Chondrocyte (in vitro differentiated cells): ENCODE measurements at regions not wholly inside any gene's neighbourhood (a gene's known extent, or its start where the extent isn't known, plus 50 kb on each side); places are given as distances from the start of the nearest gene placed in this dataset.

ENCODE experiments used
- DNase-seq: peaks from one replicate; pipeline ENCODE4 v3.0.0; 2021; ENCODE audit warnings: mixed read lengths, low spot score
- H3K27ac Mint-ChIP-seq: one replicate; pipeline ENCODE4 v1.8.0; 2021; ENCODE audit warnings: mild to moderate bottlenecking, moderate library complexity, mixed read lengths; ENCODE audit not compliant: unreplicated experiment
- H3K27me3 Mint-ChIP-seq: 2 replicates; pipeline ENCODE4 v1.8.0; 2021; ENCODE audit warnings: low read depth, mixed read lengths
- H3K36me3 Mint-ChIP-seq: 2 replicates; pipeline ENCODE4 v1.8.0; 2021; ENCODE audit warnings: low read depth, mixed read lengths
- H3K4me1 Mint-ChIP-seq: 2 replicates; pipeline ENCODE4 v1.8.0; 2021; ENCODE audit warnings: low read depth, mild to moderate bottlenecking, mixed read lengths
- H3K4me3 Mint-ChIP-seq: one replicate; pipeline ENCODE4 v1.8.0; 2021; ENCODE audit warnings: mild to moderate bottlenecking, moderate library complexity, mixed read lengths; ENCODE audit not compliant: unreplicated experiment
- H3K9me3 Mint-ChIP-seq: 2 replicates; pipeline ENCODE4 v1.8.0; 2021; ENCODE audit warnings: low read depth, mixed read lengths
- CTCF ChIP-seq: fragments of 200-600 bp; sonication (generic); IDR thresholded peaks from 2 replicates; pipeline ENCODE4 v1.5.0; 2021; ENCODE audit warnings: antibody characterized with exemption, mild to moderate bottlenecking, moderate library complexity

DNA sequence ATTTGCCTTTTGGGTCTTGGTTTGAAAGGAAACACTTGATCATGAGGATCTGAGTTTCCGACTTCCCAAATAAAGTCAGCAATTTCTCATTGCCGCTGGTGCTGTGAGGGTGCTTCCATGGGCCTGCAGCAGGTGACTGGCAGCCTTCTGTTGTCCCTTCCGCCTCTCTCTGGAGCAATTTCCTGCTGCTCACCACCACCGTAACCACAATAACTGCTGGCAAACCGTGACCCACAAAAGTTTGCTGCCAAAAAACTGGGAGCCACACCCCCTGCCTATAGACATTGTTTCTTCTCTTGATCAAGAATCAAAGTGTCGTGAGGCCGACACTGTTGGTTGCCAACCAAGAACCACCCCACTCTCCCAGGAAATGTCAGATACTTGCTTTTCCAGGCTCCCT, 164.0 kb downstream of the NR2F2 start:
- Mint-ChIP-seq H3K4me3 (no peak overlapping the region), H3K27ac (no peak overlapping the region), H3K36me3 (no peaks in the 10 kb centered on the region), H3K4me1 (no peaks in the 10 kb centered on the region), H3K9me3 (no peaks in the 10 kb centered on the region), H3K27me3 (peaks cover 2% of the 10 kb centered on the region)
- no peak for TF ChIP-seq CTCF
- DNase-seq, result no peak

GRCh38 chr15:96495386-96495785, 164.9 kb downstream of the NR2F2 start:
- Mint-ChIP-seq H3K4me1 (no peaks in the 10 kb centered on the region), H3K27ac (no peak overlapping the region), H3K4me3 (no peak overlapping the region), H3K9me3 (no peaks in the 10 kb centered on the region), H3K27me3 (peaks cover 2% of the 10 kb centered on the region), H3K36me3 (no peaks in the 10 kb centered on the region)
- DNase-seq, result no peak
- TF ChIP-seq CTCF, result no peak

DNA sequence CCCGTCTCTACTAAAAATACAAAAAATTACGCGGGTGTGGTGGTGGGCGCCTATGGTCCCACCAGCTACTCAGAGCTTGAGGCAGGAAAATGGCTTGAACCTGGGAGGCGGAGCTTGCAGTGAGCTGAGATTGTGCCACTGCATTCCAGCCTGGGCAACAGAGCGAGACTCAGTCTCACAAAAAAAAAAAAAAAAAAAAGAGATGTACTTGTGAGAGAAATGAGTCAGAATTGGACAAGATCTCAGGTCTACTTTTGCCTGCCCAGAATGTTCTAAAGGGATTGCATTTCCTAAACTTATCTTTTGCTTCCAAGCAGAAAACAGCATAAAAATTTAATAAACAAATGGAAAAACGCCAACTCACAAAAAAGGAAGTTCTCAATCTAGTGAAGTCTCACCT, 167.5 kb downstream of the NR2F2 start:
- no peaks in the 10 kb centered on the region for H3K4me1 Mint-ChIP-seq
- no peak for TF ChIP-seq CTCF
- H3K36me3 Mint-ChIP-seq, result no peaks in the 10 kb centered on the region
- H3K27ac Mint-ChIP-seq, result no peak overlapping the region
- DNase-seq, result no peak
- peaks cover 3% of the 10 kb centered on the region for H3K27me3 Mint-ChIP-seq
- no peaks in the 10 kb centered on the region for H3K9me3 Mint-ChIP-seq
- H3K4me3 Mint-ChIP-seq, result no peak overlapping the region

GRCh38 chr15:96500508-96500907, 170.0 kb downstream of the NR2F2 start:
- Mint-ChIP-seq H3K9me3 (no peaks in the 10 kb centered on the region), H3K27me3 (peaks cover 7% of the 10 kb centered on the region), H3K4me3 (no peak overlapping the region), H3K4me1 (no peaks in the 10 kb centered on the region), H3K27ac (no peak overlapping the region), H3K36me3 (no peaks in the 10 kb centered on the region)
- no peak for DNase-seq
- TF ChIP-seq CTCF, result no peak

- H3K4me1 Mint-ChIP-seq, result no peaks in the 10 kb centered on the region
- no peak for TF ChIP-seq CTCF
- no peaks in the 10 kb centered on the region for H3K9me3 Mint-ChIP-seq
- H3K27ac Mint-ChIP-seq, result no peak overlapping the region
- H3K4me3 Mint-ChIP-seq, result no peak overlapping the region
- H3K36me3 Mint-ChIP-seq, result no peaks in the 10 kb centered on the region
- no peak for DNase-seq
- peaks cover 10% of the 10 kb centered on the region for H3K27me3 Mint-ChIP-seq
Observed at GRCh38 chr15:96501362-96501761, 170.9 kb downstream of the NR2F2 start.
